HG03139 (cell line): ENCODE measurements at regions not wholly inside any gene's neighbourhood (a gene's known extent, or its start where the extent isn't known, plus 50 kb on each side); places are given as distances from the start of the nearest gene placed in this dataset.
"Not testable (repeated sequence)": the region's sequence is repeated elsewhere in the genome, so short reads cannot be mapped to it uniquely, and the experiment has no call there.

ENCODE experiments used
- ATAC-seq: cut with Tn5 transposase; IDR thresholded peaks from one replicate; pipeline ENCODE4 v1.9.1; 2021; ENCODE audit not compliant: unreplicated experiment

GRCh38 chr16:85533593-85533992 lies 79.5 kb upstream of the GSE1 start:
- ATAC-seq = not testable (repeated sequence)

GRCh38 chr16:85534536-85535351 lies 78.4 kb upstream of the GSE1 start:
- ATAC-seq = no peak

- ATAC-seq = no peak
These were observed 77.6 kb upstream of the GSE1 start for GRCh38 chr16:85535352-85536072.

GRCh38 chr16:85536073-85536410 lies 77.1 kb upstream of the GSE1 start:
- no peak for ATAC-seq

- no peak for ATAC-seq
These were observed 76.5 kb upstream of the GSE1 start for GRCh38 chr16:85536411-85537330.

- no peak for ATAC-seq
These were observed 75.8 kb upstream of the GSE1 start for GRCh38 chr16:85537331-85537788.

- no peak for ATAC-seq
These were observed 75.2 kb upstream of the GSE1 start for GRCh38 chr16:85537795-85538401.

GRCh38 chr16:85539084-85539483 lies 74.0 kb upstream of the GSE1 start:
- ATAC-seq = no peak

- no peak for ATAC-seq
These were observed 73.4 kb upstream of the GSE1 start for GRCh38 chr16:85539629-85540291.

- no peak for ATAC-seq
These were observed 71.9 kb upstream of the GSE1 start for GRCh38 chr16:85541181-85541580.

- no peak for ATAC-seq
These were observed 71.5 kb upstream of the GSE1 start for GRCh38 chr16:85541619-85541979.

GRCh38 chr16:85541980-85542900 lies 70.9 kb upstream of the GSE1 start:
- ATAC-seq = no peak

- ATAC-seq = no peak
These were observed 69.6 kb upstream of the GSE1 start for GRCh38 chr16:85543536-85543935.

GRCh38 chr16:85544016-85544415 lies 69.1 kb upstream of the GSE1 start:
- no peak for ATAC-seq

- no peak for ATAC-seq
These were observed 68.5 kb upstream of the GSE1 start for GRCh38 chr16:85544668-85545067.

GRCh38 chr16:85545227-85545818 lies 67.8 kb upstream of the GSE1 start:
- no peak for ATAC-seq

GRCh38 chr16:85546585-85547447 lies 66.3 kb upstream of the GSE1 start:
- ATAC-seq = no peak

- no peak for ATAC-seq
These were observed 64.7 kb upstream of the GSE1 start for GRCh38 chr16:85548375-85548774.
